ENCODE measurements at regions not wholly inside any gene's neighbourhood (a gene's known extent, or its start where the extent isn't known, plus 50 kb on each side); places are given as distances from the start of the nearest gene placed in this dataset.

GRCh38 chr11:42661942-42662341 is 649.9 kb upstream of the API5 start:
- TF ChIP-seq CTCF (IDR thresholded peaks at IDR 0.05) (no peak), POLR2A (IDR thresholded peaks at IDR 0.05) (no peak)

All from esophagus squamous epithelium (tissue), 4 donors.